Epithelial cell of proximal tubule (primary cell): ENCODE measurements at regions not wholly inside any gene's neighbourhood (a gene's known extent, or its start where the extent isn't known, plus 50 kb on each side); places are given as distances from the start of the nearest gene placed in this dataset.

Source experiments
- DNase-seq: peaks from one replicate; pipeline ENCODE4 v3.0.0-alpha.2; 2011; ENCODE audit warnings: low read depth
- H3K4me3 ChIP-seq: 2 replicates; pipeline ENCODE4 v1.5.1; 2011; ENCODE audit warnings: low read depth, mild to moderate bottlenecking, low read length
- CTCF ChIP-seq: conservative IDR thresholded peaks from 2 replicates; pipeline ENCODE4 v1.5.1; 2012; ENCODE audit warnings: low read depth, mild to moderate bottlenecking, low read length

GRCh38 chr2:71800106-71800809 is 346.9 kb downstream of the DYSF start:
- H3K4me3 ChIP-seq: no peak overlapping the region
- DNase-seq: no peak
- no peak for TF ChIP-seq CTCF

GRCh38 chr2:71799013-71799575 is 345.7 kb downstream of the DYSF start:
- H3K4me3 ChIP-seq: no peak overlapping the region
- DNase-seq: no peak
- TF ChIP-seq CTCF: no peak

- peak; percentile 93 for TF ChIP-seq CTCF
- DNase-seq: no peak
- no peak overlapping the region for H3K4me3 ChIP-seq
Observed at GRCh38 chr2:71798266-71799012, 345.1 kb downstream of the DYSF start.

GRCh38 chr2:71797035-71797810 is 343.9 kb downstream of the DYSF start:
- no peak for TF ChIP-seq CTCF
- no peak for DNase-seq
- no peak overlapping the region for H3K4me3 ChIP-seq

GRCh38 chr2:71796174-71796593 is 342.8 kb downstream of the DYSF start:
- no peak for DNase-seq
- no peak for TF ChIP-seq CTCF
- H3K4me3 ChIP-seq: no peak overlapping the region

- no peak for TF ChIP-seq CTCF
- no peak for DNase-seq
- no peak overlapping the region for H3K4me3 ChIP-seq
Observed at GRCh38 chr2:71795486-71795885, 342.1 kb downstream of the DYSF start.
